OCI-LY1 (cell line): ENCODE measurements at regions not wholly inside any gene's neighbourhood (a gene's known extent, or its start where the extent isn't known, plus 50 kb on each side); places are given as distances from the start of the nearest gene placed in this dataset.

Experiments used
- EZH2 ChIP-seq: fragments of 200-600 bp; sonication (generic), shearing (Covaris generic); IDR thresholded peaks from 2 replicates; pipeline ENCODE4 v1.8.0; 2017; ENCODE audit warnings: borderline replicate concordance, mixed run types, mild to moderate bottlenecking, antibody characterized with exemption, low read length, moderate library complexity, mixed read lengths
- TF ChIP-seq, protein P1 (sequence below): fragments of 200-600 bp; sonication (generic), shearing (Covaris generic); IDR thresholded peaks from 2 replicates; pipeline ENCODE4 v1.5.1; 2017; ENCODE audit warnings: mild to moderate bottlenecking, antibody characterized with exemption, low read length, moderate library complexity, mixed read lengths

- TF ChIP-seq, protein P1, sequence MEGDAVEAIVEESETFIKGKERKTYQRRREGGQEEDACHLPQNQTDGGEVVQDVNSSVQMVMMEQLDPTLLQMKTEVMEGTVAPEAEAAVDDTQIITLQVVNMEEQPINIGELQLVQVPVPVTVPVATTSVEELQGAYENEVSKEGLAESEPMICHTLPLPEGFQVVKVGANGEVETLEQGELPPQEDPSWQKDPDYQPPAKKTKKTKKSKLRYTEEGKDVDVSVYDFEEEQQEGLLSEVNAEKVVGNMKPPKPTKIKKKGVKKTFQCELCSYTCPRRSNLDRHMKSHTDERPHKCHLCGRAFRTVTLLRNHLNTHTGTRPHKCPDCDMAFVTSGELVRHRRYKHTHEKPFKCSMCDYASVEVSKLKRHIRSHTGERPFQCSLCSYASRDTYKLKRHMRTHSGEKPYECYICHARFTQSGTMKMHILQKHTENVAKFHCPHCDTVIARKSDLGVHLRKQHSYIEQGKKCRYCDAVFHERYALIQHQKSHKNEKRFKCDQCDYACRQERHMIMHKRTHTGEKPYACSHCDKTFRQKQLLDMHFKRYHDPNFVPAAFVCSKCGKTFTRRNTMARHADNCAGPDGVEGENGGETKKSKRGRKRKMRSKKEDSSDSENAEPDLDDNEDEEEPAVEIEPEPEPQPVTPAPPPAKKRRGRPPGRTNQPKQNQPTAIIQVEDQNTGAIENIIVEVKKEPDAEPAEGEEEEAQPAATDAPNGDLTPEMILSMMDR = no peak
- no peak for TF ChIP-seq EZH2
These were observed 63.1 kb downstream of the PRR15 start for GRCh38 chr7:29626730-29627129.
